Progenitor cell of endocrine pancreas (in vitro differentiated cells): ENCODE measurements at regions not wholly inside any gene's neighbourhood (a gene's known extent, or its start where the extent isn't known, plus 50 kb on each side); places are given as distances from the start of the nearest gene placed in this dataset.
"Not testable (repeated sequence)": the region's sequence is repeated elsewhere in the genome, so short reads cannot be mapped to it uniquely, and the experiment has no call there.

Experiments
- DNase-seq: peaks from one replicate; pipeline ENCODE4 v3.0.0; 2021; ENCODE audit warnings: low spot score; ENCODE audit not compliant: unreplicated experiment
- H3K27ac Mint-ChIP-seq: 2 replicates; pipeline ENCODE4 v1.8.0; 2021; ENCODE audit warnings: mild to moderate bottlenecking, moderate library complexity, mixed read lengths
- H3K27me3 Mint-ChIP-seq: 2 replicates; pipeline ENCODE4 v1.8.0; 2021; ENCODE audit warnings: mixed read lengths
- H3K36me3 Mint-ChIP-seq: 2 replicates; pipeline ENCODE4 v1.8.0; 2022; ENCODE audit warnings: mixed read lengths; ENCODE audit not compliant: insufficient read depth
- H3K4me1 Mint-ChIP-seq: 2 replicates; pipeline ENCODE4 v1.8.0; 2021; ENCODE audit warnings: low read depth, mixed read lengths
- H3K4me3 Mint-ChIP-seq: 2 replicates; pipeline ENCODE4 v1.8.0; 2021; ENCODE audit warnings: low read depth, mild to moderate bottlenecking, moderate library complexity, mixed read lengths
- H3K9me3 Mint-ChIP-seq: 2 replicates; pipeline ENCODE4 v1.8.0; 2021; ENCODE audit warnings: low read depth, mixed read lengths
- TF ChIP-seq, protein P1 (sequence below): fragments of 200-600 bp; sonication (generic); IDR thresholded peaks from one replicate; pipeline ENCODE4 v1.5.0; 2021; ENCODE audit warnings: antibody characterized with exemption, mild to moderate bottlenecking; ENCODE audit not compliant: unreplicated experiment

DNA sequence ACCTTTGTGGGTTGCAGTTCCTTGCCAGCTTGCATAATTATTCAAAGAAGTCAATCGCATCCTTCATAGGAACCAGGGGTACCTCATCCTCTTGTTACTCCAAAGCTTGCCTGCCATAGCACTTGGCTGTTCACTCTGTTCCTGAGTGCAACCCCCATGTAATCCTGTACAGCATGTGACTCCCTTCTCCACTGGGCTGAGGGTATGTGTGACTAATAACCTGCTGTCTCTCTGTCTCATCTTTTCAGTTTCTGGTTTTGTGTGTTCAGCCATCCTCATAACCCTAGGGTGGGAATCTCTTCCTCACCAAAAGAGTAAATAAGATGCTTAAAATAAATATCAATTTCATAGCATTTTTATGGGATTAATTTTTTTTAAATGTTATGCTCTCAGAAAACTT, 351.9 kb downstream of the S1PR1 start:
- no peak overlapping the region for H3K27ac Mint-ChIP-seq
- H3K4me3 Mint-ChIP-seq, result no peak overlapping the region
- H3K27me3 Mint-ChIP-seq, result no peaks in the 10 kb centered on the region
- H3K9me3 Mint-ChIP-seq, result no peaks in the 10 kb centered on the region
- no peaks in the 10 kb centered on the region for H3K4me1 Mint-ChIP-seq
- no peak for DNase-seq
- H3K36me3 Mint-ChIP-seq, result no peaks in the 10 kb centered on the region
- TF ChIP-seq, protein P1, sequence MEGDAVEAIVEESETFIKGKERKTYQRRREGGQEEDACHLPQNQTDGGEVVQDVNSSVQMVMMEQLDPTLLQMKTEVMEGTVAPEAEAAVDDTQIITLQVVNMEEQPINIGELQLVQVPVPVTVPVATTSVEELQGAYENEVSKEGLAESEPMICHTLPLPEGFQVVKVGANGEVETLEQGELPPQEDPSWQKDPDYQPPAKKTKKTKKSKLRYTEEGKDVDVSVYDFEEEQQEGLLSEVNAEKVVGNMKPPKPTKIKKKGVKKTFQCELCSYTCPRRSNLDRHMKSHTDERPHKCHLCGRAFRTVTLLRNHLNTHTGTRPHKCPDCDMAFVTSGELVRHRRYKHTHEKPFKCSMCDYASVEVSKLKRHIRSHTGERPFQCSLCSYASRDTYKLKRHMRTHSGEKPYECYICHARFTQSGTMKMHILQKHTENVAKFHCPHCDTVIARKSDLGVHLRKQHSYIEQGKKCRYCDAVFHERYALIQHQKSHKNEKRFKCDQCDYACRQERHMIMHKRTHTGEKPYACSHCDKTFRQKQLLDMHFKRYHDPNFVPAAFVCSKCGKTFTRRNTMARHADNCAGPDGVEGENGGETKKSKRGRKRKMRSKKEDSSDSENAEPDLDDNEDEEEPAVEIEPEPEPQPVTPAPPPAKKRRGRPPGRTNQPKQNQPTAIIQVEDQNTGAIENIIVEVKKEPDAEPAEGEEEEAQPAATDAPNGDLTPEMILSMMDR, result no peak

DNA sequence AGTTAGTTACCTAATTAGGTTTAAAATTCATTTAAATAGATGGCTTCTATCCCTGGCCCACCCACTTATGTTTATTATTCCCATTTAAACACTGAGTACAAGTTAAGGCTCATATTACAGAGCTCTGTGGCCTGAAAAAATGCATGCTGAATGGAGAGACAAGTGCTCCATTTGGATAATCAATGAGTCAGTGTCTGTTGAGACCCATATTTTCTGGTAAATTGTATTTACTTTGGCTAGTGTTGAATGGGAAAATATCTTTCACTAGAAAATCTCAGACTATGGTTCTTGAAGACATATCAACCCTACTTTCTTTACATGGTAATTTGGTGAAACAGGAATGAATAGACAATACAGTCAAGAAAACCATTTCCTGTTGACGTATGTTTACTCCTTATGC, 356.0 kb downstream of the S1PR1 start:
- H3K36me3 Mint-ChIP-seq, result no peaks in the 10 kb centered on the region
- no peaks in the 10 kb centered on the region for H3K27me3 Mint-ChIP-seq
- no peaks in the 10 kb centered on the region for H3K4me1 Mint-ChIP-seq
- no peak for DNase-seq
- H3K9me3 Mint-ChIP-seq, result no peaks in the 10 kb centered on the region
- TF ChIP-seq, protein P1, result no peak
- no peak overlapping the region for H3K4me3 Mint-ChIP-seq
- H3K27ac Mint-ChIP-seq, result no peak overlapping the region

DNA sequence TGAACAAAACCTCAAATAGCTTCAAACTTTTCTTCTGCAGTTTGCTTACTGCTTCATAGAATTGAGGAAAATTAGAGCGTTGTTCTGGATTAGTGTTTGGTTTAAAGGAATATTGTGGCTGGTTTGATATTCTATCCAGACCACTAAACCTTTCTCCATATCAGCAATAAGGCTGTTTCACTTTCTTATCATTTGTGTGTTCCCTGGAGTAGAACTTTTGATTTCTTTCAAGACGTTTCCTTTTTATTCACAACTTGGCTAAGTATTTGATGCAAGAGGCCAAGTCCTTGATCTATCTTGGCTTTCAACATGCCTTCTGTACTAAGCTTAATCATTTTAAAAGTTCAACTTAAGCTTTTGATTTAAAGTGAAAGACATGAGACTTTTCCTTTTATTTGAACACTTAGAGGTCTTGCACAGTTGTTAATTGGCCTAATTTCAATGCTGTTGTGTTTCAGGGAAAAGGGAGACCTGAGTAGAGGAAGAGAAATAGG, 359.1 kb downstream of the S1PR1 start:
- Mint-ChIP-seq H3K27ac (no peak overlapping the region), H3K36me3 (no peaks in the 10 kb centered on the region), H3K4me3 (no peak overlapping the region), H3K9me3 (no peaks in the 10 kb centered on the region), H3K27me3 (no peaks in the 10 kb centered on the region), H3K4me1 (no peaks in the 10 kb centered on the region)
- no peak for DNase-seq
- TF ChIP-seq, protein P1, result no peak

DNA sequence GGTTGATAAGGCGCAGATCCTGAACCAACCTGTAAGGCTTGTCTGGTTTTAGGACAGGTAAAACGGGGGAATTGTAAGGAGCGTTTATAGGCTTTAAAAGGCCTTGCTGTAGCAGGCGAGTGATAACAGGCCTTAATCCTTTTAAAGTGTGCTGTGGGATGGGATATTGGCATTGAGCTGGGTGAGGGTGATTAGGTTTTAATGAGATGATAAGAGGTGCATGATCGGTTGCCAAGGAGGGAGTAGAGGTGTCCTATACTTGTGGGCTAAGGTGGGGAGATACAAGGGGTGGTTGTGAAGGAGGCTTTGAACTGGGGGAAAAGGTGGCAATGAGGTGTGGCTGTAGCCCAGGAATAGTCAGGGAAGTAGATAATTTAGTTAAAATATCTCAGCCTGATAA, 363.8 kb downstream of the S1PR1 start:
- H3K9me3 Mint-ChIP-seq, H3K4me3 Mint-ChIP-seq, H3K27ac Mint-ChIP-seq, H3K36me3 Mint-ChIP-seq, H3K4me1 Mint-ChIP-seq, DNase-seq, H3K27me3 Mint-ChIP-seq: not testable (repeated sequence)

DNA sequence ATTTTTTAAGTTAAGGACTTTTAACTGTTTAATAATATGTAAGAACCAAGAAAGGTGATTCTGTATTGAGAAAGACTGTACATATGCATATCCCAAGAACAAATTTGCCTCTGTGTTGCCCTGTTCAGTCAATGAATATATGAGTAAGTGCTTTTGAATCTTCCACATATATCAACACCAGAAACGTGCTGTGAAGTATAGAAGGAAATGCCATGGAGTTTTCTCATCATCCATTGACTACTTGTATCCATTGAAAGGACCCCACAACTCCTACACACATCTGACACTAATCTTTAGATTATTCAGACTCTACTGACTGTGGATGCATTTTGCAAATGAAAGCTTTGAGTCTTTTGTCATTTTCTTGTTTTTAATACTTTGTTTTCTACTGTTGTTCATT, 366.9 kb downstream of the S1PR1 start:
- H3K9me3 Mint-ChIP-seq, result no peaks in the 10 kb centered on the region
- TF ChIP-seq, protein P1, result no peak
- H3K27ac Mint-ChIP-seq, result no peak overlapping the region
- no peak for DNase-seq
- peaks cover 7% of the 10 kb centered on the region for H3K4me1 Mint-ChIP-seq
- peaks cover 4% of the 10 kb centered on the region for H3K27me3 Mint-ChIP-seq
- H3K4me3 Mint-ChIP-seq, result no peak overlapping the region
- H3K36me3 Mint-ChIP-seq, result no peaks in the 10 kb centered on the region

DNA sequence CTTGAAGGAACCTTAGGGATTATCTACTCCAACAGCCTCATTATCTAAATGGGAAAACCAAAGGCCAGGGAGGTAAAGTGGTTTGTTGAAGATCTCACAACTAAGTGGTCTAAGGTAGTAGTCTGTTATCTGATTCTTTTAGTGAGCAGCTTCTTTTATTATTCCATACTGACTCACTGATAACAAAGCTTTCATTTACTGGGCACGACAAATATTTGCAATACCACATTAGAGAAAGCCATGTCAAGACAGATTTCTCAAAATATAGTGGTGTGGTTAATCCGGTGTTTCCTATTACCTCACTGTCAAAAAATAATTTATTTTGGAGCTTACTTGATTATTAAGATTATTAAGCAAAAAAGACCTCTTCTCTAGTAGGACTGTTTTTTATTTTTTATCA, 369.1 kb downstream of the S1PR1 start:
- TF ChIP-seq, protein P1, result no peak
- H3K4me3 Mint-ChIP-seq, result no peak overlapping the region
- no peak for DNase-seq
- H3K27me3 Mint-ChIP-seq, result peaks cover 4% of the 10 kb centered on the region
- no peaks in the 10 kb centered on the region for H3K36me3 Mint-ChIP-seq
- peaks cover 13% of the 10 kb centered on the region for H3K9me3 Mint-ChIP-seq
- H3K4me1 Mint-ChIP-seq, result peaks cover 7% of the 10 kb centered on the region
- H3K27ac Mint-ChIP-seq, result no peak overlapping the region
